Epithelial cell of prostate (primary cell): ENCODE measurements at regions not wholly inside any gene's neighbourhood (a gene's known extent, or its start where the extent isn't known, plus 50 kb on each side); places are given as distances from the start of the nearest gene placed in this dataset.
A peak's percentile ranks its signal among the peaks of the same experiment; 100 is the strongest.

Experiments used
- DNase-seq: peaks from one replicate; pipeline ENCODE4 v3.0.0-alpha.2; 2011; ENCODE audit warnings: low read depth, low spot score
- H3K27ac ChIP-seq: fragments of 450-650 bp; 2 replicates; pipeline ENCODE4 v1.5.1; 2017; ENCODE audit warnings: mild to moderate bottlenecking

DNA sequence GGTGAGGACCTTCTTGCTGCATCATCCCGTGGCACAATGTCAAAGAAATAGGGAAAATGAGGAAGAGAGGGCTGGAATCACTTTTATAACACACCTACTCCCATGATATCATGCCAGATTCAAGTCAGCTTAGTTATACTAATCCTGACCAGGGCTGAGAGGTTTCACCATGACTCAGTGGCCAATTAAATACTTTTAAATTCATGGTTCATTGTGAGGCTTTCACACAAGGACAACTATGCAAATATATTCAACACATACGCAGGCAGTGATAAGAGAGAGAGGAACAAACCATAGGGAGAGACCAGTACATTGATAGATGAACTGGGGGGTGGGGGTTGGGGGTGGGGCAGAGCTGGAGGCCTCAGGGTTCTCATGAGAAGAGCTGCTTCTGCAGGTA, 313.1 kb downstream of the LRFN2 start:
- DNase-seq = peak; percentile 16
- no peak overlapping the region for H3K27ac ChIP-seq

DNA sequence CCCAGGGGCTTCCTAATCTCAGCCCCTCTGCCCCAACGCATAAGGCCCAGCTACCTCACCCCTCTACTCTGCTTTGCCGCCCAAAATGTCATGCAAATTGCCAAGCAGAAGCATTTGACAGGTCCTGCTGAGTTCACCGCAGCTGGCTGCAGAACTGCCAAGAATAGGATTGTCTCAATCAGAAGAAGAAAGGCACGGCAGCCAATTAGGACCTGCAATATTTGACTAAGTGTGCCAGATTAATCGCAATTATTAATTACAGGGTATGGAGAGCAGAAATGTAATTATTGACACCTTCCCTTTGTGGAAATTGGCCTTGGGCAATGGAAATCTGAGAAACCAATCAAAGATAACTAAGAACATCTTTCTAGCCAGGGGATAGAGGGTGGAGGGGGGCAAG, 318.6 kb downstream of the LRFN2 start:
- no peak for DNase-seq
- no peak overlapping the region for H3K27ac ChIP-seq

DNA sequence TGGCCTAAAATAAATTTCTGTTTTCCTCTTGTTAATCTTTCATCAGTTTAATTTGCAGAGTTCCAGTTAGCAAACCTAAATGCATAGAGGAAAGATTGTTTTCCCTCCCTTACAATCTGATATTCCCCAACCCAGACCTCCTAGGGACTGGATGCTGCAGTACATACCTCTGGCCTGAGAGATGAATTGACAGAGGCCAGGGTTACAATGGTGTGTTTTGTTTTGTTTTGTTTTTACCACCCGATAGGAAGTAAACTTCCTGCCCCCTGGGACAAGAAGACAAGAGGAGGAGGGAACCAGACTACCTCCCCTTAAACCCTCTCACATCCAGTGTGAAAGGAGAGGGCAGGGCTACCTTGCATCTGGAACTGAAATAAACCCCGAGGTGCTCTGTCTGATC, 319.0 kb downstream of the LRFN2 start:
- DNase-seq = no peak
- H3K27ac ChIP-seq = no peak overlapping the region

DNA sequence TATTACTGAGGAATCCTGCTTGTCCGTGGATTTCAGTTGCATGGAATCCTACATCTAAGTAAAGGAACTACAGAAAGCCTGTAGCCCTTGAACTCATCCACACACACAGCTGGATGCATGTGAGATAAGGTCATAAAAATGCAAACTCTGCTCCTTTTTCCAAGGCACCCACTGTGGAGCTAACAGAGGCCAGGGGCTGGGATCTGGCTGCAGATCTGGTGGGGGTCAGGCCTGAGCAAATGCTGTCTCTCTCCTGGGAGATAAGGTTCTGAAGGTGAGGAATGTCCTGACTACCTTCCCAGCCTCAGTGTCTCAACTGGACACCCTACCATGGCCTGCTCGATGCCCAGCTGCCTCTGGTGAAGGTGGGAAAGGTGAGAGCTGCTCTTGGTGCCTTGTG, 321.5 kb downstream of the LRFN2 start:
- no peak for DNase-seq

DNA sequence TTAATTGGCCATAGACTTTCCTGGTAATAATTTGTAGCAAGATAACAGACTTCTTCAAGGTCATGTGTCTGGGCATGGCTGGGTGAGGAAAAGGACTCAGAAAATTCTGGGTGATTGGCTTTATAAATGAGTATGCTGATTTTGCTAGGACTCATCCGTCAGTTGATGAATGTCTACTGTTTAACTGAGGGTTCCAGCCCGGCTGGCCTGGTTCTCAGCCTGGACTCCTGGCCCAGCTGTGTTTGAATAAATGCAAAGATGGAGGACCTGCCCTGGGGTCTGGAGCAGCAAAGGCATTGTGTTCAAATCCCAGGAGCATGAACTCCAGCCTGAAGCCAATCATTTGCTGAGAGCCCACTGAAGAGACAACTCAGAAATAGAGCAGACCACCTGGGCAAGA, 323.2 kb downstream of the LRFN2 start:
- DNase-seq = no peak
- H3K27ac ChIP-seq = no peak overlapping the region

More for the DNA sequence above, 321.5 kb downstream of the LRFN2 start:
- no peak overlapping the region for H3K27ac ChIP-seq

DNA sequence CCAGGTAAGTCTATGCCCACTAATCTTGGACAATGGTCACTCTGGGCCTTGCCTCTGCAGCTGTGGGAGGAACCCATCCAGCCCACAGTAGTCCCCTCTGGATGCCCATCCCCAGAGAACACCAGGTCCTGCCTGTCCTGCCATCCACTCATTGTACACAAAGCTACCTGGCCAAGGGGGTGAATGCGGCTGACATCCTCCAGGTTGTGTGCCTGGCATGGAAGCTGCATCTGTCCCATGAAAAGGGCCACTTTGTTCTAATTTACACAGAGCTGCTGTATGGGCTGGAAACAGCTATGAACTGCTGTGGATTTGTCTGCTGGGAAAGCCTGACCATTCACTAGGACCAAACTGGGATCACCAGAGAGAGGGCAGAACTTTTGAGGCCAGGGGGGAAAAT, 324.8 kb downstream of the LRFN2 start:
- no peak overlapping the region for H3K27ac ChIP-seq

GRCh38 chr6:40258531-40258930, 324.3 kb upstream of the MOCS1 start:
- no peak overlapping the region for H3K27ac ChIP-seq
- no peak for DNase-seq

More for the DNA sequence above, 324.8 kb downstream of the LRFN2 start:
- no peak for DNase-seq

DNA sequence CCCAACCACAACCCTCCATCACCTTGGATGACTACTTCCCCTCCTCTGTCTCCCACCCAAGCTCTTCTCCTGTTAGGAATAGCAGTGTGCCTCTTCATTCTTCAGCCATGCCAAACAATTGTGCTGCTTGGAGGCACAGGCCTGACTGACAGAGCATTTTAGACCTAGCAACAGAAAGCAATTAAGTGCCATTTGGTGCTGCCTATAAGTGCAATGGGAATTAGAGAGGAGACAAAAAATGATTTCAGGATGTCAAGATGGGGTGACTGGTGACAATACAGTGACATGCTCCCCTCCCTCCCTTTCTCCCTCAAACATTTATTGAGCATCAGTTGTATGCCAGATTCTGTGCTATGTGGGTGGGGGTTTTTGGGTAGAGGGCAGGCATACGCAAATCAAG, 322.6 kb upstream of the MOCS1 start:
- H3K27ac ChIP-seq = no peak overlapping the region
- DNase-seq = no peak

- H3K27ac ChIP-seq = no peak overlapping the region
- no peak for DNase-seq
Observed at GRCh38 chr6:40256224-40256623, 322.0 kb upstream of the MOCS1 start.

DNA sequence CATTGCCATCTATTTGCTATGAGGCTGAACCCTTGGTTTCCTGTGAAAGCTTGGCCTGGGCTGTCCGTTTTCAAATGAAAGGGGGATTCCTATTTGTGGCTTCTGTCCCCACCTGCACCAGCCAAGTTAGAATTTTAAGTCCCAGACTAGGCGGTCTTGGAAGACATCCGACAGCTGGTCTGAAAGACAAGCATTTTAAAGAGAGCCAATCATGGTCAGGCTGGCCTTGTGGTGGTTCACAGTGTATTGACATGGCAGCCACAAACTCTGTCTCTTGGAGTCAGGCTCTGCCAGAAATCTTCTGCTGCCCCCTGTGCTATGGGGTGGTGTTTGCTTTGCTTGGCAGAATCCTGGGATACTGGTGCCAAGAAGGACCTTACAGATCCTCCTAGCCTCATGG, 319.2 kb upstream of the MOCS1 start:
- H3K27ac ChIP-seq = no peak overlapping the region
- DNase-seq = no peak

DNA sequence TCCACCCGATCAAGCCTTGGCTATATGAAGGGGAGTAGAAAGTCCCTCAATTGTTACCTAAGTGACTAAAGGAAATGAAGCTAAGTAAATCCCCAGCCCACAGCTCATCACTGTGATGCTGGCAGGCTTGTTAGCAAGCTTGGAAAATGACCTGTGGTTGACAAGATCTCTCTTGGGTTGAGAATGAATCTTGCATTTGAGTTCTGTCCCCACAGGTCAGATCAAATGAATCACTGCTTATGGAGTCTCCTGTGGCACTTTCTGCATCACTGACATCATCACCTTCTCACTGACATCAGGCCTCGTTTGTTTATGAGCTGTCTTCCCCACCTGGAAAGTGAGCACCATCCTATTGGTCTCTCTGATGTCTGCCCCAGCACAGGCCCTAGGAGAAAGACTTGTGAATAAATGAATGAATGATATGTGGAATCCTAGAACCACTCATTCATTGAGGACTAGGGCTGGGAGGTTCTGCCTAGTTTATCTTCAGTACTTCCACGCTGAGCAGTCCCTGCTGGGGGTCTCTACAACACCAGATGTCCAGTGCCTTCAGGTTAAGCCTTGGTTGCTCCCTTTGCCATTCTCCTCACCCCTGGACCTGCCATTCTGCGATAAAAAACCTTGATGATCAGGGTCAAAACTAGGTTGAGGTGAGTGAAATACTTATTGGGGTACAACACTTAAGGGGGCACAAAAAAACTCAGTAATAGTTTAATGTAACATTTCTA, 318.4 kb upstream of the MOCS1 start:
- DNase-seq = no peak
- H3K27ac ChIP-seq = no peak overlapping the region

DNA sequence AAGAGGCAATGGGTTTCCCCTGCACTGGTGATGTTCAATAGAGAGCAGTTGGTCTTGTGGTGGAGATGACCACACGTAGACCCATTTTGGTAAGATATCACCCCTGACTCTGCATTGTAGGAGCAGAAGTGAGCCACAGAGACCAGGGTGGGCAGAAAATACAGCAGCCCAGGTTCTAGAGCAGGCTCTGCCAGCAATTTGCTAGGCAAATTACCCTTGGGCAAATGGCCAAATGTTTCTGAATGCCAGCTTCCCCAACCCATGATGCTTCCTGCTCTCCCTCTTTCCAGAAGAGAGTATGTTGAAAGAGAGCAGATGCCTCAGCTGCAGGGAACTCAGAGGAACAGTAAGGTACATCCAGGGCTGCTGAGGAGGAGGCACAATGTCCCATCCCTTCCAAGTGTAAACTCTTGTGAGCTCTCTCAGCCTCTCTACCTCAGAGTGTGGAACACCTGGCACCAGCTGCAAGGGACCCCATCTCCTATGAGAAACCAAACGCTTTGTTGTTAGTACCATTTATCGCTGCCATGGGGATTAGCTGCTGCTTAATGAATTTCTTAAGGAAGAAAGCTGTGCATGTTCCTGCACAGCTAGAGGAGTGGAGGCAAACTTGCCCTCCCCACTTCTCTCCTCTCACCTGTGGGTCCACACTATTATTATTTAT, 317.5 kb upstream of the MOCS1 start:
- H3K27ac ChIP-seq = no peak overlapping the region
- DNase-seq = no peak

DNA sequence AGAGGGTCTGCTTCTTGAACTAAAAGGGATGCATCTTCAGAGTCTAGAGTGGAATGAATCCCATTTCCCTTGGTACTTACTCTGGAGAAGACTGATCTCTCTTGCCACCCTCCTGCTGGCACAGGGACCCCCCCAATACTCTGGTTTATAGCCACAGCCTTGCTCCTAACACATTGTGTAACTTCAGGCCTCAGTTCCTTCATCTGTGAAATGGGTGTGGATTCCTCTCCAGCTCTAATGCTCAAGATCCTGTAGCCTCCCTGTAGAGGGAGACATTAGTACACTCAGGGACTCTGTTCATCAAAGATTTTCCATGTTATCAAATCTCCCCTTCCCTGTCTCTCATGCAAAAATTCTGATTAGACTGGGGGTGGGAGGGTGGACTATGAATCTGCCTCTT, 315.7 kb upstream of the MOCS1 start:
- DNase-seq = no peak
- no peak overlapping the region for H3K27ac ChIP-seq

DNA sequence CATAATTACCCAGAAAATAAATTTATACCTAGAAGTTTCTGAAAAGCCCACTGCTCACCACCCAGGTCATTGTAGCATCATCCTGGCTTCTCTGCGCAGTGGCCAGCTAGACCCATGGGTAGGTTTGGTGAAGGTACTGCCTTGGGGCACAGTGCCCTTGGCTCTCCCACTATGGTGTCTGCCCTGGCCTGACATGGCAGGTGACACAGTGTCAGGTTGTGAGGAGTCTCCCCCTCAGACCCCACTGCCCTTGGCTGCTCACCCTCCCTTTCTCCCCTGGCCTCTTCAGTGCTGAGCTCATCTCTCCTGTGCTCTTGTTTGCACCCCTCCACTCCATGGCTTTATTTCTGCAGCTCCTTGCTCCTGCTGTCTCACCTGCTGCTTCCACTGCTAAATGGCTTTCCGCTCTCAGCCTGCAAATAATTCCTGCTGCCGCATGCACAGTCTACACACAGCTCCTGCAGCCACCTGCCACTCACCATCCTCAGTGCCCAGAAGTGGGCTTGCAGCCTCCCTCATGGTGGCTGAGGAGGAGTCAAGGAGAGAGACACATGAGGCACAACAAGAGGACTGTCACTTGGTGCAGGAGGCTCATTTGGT, 313.4 kb upstream of the MOCS1 start:
- no peak for DNase-seq
- H3K27ac ChIP-seq = no peak overlapping the region

DNA sequence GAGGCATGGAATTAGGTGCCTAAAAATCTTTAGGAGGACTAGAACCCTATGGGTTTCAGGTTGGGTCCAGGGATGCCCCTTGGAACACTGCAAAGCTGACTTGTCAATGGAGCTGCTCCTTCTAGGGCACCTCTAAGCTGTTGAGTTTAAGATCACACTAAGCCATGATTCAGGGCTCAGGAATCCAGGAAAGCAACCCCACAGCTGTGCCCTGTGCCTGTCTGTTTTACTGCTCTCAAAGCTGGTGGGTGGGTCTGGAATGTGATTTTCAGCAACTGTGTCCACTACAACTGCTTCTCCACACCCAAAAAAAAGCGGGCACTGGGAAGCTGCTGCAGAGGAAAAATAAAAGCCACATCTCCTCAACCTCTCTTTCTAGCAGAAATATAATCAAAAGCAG, 310.4 kb upstream of the MOCS1 start:
- no peak overlapping the region for H3K27ac ChIP-seq
- no peak for DNase-seq

- DNase-seq = no peak
- H3K27ac ChIP-seq = no peak overlapping the region
Observed at GRCh38 chr6:40232698-40233097, 298.4 kb upstream of the MOCS1 start.

GRCh38 chr6:40227735-40228134, 293.5 kb upstream of the MOCS1 start:
- DNase-seq = no peak
- no peak overlapping the region for H3K27ac ChIP-seq

DNA sequence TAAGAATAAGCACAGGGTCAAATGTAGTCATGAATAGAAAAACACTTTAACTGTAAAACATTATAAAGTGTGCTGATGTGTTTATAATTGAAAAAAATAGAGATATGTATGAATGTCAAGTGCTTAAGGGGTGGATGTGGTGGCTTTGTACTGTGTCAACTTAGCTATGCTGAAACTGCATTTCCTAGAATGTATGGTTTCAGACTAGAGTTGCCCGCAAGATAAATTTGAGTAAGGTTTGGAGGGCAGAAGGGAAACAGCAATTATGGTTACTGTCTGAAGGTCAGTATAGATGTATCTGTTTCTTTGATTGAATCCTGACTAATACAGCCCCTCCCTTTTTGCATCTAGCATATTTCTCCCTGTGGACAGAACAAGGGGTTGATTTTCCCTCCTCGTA, 288.1 kb upstream of the MOCS1 start:
- H3K27ac ChIP-seq = no peak overlapping the region
- DNase-seq = no peak

DNA sequence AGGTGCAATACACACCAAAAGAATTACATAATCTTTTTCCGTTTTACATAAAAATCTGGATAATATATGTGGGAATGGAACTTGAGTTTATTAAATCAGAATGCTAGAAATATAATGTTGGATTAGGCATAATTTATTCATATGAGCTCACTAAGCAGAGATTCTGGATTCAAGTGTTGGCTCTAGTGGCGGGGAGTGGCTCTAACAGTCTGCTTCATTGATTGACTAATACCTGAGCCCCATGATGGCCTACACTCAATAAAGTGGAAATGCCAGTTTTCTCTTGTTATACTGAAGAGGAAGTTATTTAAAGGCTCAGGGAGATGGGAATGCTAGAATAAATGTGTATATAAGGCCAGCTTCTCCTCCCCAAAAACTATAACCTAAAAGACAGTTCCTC, 285.5 kb upstream of the MOCS1 start:
- no peak overlapping the region for H3K27ac ChIP-seq
- DNase-seq = no peak

DNA sequence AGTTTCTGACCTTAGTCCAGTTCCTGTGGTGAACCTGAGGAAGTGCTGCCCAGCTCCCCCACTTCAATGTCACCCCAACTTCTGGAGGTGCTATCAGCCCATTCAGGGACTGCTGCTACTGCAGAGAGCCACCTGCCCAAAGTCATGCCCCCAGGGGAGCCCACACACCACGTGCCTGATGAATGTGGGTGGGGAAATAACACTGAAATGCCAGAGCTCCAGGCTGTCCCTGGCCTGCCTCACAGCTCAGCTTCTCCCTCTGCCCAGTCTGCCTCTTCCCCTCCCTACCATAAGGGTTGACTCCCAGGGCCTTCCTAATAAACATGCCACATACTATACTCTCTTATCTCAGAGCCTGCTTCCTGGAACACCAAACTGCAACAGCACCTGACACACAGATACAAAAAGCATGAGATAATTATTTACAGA, 276.4 kb upstream of the MOCS1 start:
- no peak for DNase-seq
- H3K27ac ChIP-seq = no peak overlapping the region

GRCh38 chr6:40205801-40206200, 271.5 kb upstream of the MOCS1 start:
- no peak overlapping the region for H3K27ac ChIP-seq
- DNase-seq = no peak

- H3K27ac ChIP-seq = no peak overlapping the region
- no peak for DNase-seq
Observed at GRCh38 chr6:40205004-40205403, 270.7 kb upstream of the MOCS1 start.
